ENCODE measurements at regions not wholly inside any gene's neighbourhood (a gene's known extent, or its start where the extent isn't known, plus 50 kb on each side); places are given as distances from the start of the nearest gene placed in this dataset.

- TF ChIP-seq CTCF (IDR thresholded peaks at IDR 0.05; ENCODE audit: poor library complexity): no peak
- TF ChIP-seq EZH2phosphoT487 (IDR thresholded peaks at IDR 0.05; ENCODE audit: low read depth, severe bottlenecking, unreplicated experiment): no peak
- TF ChIP-seq EZH2 (IDR thresholded peaks at IDR 0.05; ENCODE audit: borderline replicate concordance): no peak
These were observed 239.5 kb upstream of the POT1 start for GRCh38 chr7:125169088-125169487.

Measured in hepatocyte (in vitro differentiated cells).